ENCODE measurements at regions not wholly inside any gene's neighbourhood (a gene's known extent, or its start where the extent isn't known, plus 50 kb on each side); places are given as distances from the start of the nearest gene placed in this dataset.

DNA sequence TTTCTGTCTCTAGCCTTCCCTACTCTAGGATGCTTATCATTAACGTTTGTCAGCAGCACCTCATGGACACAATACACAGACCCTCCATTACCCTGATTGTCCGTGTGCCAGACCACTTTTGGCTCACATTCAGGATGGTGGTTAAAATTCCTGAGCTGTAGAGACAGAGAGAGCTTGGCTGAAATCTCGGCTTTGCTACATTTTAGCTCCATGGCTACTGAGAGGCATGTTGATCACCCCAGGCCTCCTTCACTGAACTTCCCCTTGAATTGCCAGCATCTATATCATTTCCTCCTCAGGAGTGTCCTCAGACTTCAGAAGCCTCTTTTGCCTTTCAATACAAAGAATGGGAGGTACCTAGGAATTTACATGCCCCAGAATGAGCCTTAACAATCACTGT, 104.7 kb upstream of the ISL1 start:
- no peak for DNase-seq (ENCODE audit: low read depth in 2 of 2)

DNA sequence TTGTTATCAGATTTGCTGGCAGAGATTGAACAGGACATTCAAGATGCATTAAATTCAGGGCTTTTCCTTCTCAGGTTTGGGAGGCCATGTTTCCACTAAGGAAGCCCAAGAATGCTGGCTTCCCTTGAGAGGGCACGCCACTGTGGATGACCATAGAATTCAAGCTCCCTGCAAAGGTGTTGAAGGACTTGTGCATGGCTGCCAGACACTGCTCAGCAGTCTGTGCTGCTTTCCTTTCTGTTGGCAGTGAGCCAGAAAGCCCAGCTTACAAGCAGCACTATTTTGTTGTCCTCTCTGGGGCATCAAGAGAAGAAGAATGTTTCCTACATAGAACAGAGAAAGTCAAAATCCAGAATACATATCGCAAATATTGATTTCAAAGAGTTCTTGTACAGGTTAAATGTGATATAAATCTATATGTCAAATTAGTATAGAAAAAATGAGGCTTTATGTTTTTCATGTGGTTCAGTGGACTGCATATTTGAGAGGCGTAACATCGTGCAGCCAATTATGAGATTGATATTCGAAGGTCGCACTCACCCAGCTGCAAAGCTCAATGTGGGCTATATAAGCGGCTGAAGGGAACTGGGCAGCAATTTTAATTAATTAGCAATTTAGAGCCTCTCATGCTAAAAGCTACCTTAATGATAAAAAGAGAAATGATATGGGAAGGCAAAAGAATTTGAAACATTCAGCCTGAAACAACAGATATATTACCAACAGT, 103.1 kb upstream of the ISL1 start:
- DNase-seq (ENCODE audit: low read depth in 2 of 2): no peak

DNA sequence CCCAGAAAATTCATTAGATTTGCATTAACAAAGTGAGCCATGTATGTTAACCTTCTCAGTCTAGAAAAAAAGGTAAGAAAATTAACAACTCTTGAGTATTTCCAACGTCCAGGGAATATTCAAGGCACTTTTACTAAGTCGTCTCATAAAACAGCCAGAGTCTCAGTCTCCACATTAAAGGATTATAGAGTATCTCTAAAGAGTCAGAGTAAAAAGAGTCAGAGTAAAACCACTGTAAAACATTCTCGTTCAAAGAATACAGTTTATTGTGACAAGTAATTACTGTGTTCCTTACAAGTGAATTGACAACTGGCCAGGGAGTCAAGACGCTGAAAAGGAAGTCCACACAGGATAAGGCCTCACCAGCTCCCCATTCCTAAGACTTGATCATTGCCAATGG, 97.2 kb upstream of the ISL1 start:
- no peak for DNase-seq (ENCODE audit: low read depth in 2 of 2)

DNA sequence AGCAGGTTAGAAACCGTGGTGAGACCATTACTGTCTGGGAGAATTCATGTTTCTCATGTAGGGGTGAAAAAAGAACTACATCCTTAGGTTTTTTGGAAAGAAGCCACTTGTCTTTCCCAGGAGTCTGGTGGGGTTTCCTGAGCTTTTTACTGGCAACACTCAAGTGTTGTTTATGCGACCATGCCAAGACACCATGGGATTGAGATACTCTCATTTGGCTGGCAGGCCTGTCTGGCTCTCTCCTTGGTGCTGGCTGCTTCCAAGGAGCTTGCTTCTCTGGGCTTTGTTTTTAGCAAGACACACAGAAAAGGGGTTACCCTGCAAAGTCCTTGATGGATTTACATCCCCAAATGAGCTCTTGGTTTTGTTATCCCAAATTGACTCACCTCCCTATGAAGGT, 80.9 kb upstream of the ISL1 start:
- no peak for DNase-seq (ENCODE audit: low read depth in 2 of 2)

DNA sequence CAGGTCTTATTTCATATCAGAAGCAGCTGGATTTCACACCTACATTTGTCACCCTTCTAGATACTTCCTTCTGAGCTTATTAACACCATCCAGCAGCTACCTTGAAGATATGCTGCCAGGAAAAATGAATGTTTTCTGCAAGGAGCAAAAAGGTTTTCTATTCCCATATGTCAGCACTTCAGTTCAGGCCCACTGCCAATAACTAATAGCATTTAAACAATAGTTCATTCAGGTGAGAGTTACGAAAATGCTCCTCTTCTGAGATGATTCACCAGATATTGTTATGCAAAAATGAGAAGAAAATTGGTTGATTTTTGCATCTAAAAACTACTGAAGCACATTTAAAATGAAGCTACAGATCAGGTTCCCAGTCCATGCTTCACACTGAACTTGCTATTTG, 56.4 kb upstream of the ISL1 start:
- DNase-seq (ENCODE audit: low read depth in 2 of 2): no peak

Measured in stimulated activated CD8-positive, alpha-beta memory T cell treated with anti-CD3 and anti-CD28 coated beads, Interleukin-2, amount 100 ng/mL, for 1 hour (primary cell).